Liver (tissue), 3 donors: ENCODE measurements at regions not wholly inside any gene's neighbourhood (a gene's known extent, or its start where the extent isn't known, plus 50 kb on each side); places are given as distances from the start of the nearest gene placed in this dataset.

Experiments used
- CTCF ChIP-seq: fragments of 150-350 bp; IDR thresholded peaks from 2 replicates; pipeline ENCODE4 v1.5.1; 2017; ENCODE audit warnings: improper control_type of control experiment, low read depth, low read length; ENCODE audit not compliant: missing input control
- HNF4G ChIP-seq: IDR thresholded peaks from 2 replicates; pipeline ENCODE4 v1.6.1; 2016; ENCODE audit warnings: antibody characterized with exemption
- TF ChIP-seq, protein P1 (sequence below): IDR thresholded peaks from 2 replicates; pipeline ENCODE4 v1.6.1; 2016; ENCODE audit warnings: antibody characterized with exemption, mild to moderate bottlenecking
- donor health status: healthy.
- donor health status: healthy.

DNA sequence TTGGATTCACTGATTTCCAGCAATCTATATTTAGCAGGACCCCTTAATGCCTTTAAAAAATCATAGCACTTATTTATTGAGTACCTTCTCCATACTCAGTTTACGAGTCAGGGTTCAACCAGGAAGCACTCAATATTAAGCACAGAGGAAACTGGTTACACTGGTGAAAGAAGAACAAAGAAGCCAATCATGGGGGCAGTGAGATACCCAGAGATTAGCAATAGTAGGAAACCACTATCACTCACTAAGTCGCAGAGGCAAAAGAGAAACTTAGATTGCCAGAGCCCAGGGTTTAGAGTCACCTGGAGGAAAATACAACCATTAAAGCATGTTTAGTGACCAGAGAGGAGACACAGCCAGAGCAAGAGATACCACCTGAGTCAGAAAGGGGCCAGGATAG is 670.5 kb upstream of the USP24 start:
- TF ChIP-seq, protein P1, sequence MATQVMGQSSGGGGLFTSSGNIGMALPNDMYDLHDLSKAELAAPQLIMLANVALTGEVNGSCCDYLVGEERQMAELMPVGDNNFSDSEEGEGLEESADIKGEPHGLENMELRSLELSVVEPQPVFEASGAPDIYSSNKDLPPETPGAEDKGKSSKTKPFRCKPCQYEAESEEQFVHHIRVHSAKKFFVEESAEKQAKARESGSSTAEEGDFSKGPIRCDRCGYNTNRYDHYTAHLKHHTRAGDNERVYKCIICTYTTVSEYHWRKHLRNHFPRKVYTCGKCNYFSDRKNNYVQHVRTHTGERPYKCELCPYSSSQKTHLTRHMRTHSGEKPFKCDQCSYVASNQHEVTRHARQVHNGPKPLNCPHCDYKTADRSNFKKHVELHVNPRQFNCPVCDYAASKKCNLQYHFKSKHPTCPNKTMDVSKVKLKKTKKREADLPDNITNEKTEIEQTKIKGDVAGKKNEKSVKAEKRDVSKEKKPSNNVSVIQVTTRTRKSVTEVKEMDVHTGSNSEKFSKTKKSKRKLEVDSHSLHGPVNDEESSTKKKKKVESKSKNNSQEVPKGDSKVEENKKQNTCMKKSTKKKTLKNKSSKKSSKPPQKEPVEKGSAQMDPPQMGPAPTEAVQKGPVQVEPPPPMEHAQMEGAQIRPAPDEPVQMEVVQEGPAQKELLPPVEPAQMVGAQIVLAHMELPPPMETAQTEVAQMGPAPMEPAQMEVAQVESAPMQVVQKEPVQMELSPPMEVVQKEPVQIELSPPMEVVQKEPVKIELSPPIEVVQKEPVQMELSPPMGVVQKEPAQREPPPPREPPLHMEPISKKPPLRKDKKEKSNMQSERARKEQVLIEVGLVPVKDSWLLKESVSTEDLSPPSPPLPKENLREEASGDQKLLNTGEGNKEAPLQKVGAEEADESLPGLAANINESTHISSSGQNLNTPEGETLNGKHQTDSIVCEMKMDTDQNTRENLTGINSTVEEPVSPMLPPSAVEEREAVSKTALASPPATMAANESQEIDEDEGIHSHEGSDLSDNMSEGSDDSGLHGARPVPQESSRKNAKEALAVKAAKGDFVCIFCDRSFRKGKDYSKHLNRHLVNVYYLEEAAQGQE = no peak
- no peak for TF ChIP-seq CTCF
- TF ChIP-seq HNF4G = no peak
